ENCODE measurements at regions not wholly inside any gene's neighbourhood (a gene's known extent, or its start where the extent isn't known, plus 50 kb on each side); places are given as distances from the start of the nearest gene placed in this dataset.

- no peaks in the 10 kb centered on the region for H3K4me1 ChIP-seq (ENCODE audit: control insufficient read depth in 1 of 2, insufficient read depth in 2 of 2, low read length in 2 of 2)
- H3K36me3 Mint-ChIP-seq = no peaks in the 10 kb centered on the region
- no peak overlapping the region for H3K4me3 Mint-ChIP-seq
- intact Hi-C loops (cut with micrococcal nuclease) = no loop called here
- H3K4me1 Mint-ChIP-seq = no peaks in the 10 kb centered on the region
- H3K36me3 ChIP-seq (replicated peaks in 1 of 2; ENCODE audit: control insufficient read depth in 1 of 2, insufficient read depth in 2 of 2, low read length in 2 of 2) = no peaks in the 10 kb centered on the region
- no peak for DNase-seq
- peaks cover 2 to 20% (median 11%) of the 10 kb centered on the region in 7 donors for H3K9me3 Mint-ChIP-seq
- peaks cover 3 to 6% of the 10 kb centered on the region in 2 donors for H3K9me3 ChIP-seq (replicated peaks in 1 of 2; ENCODE audit: control insufficient read depth in 1 of 2, insufficient read depth in 1 of 2, low read length in 2 of 2)
- no peaks in the 10 kb centered on the region for H4K20me1 ChIP-seq (ENCODE audit: insufficient read depth, low read length)
- no peak overlapping the region for H3K27ac Mint-ChIP-seq
- no peak overlapping the region for H2AFZ ChIP-seq (ENCODE audit: insufficient read depth, low read depth, low read length, poor library complexity, severe bottlenecking)
- peaks cover 0 to 4% (median 0%) of the 10 kb centered on the region in 3 donors for H3K27me3 Mint-ChIP-seq (ENCODE audit: low read depth in 3 of 3)
- no peak for TF ChIP-seq CTCF (IDR thresholded peaks at IDR 0.05)
- no peaks in the 10 kb centered on the region for H3K27me3 ChIP-seq (ENCODE audit: control insufficient read depth in 2 of 2, insufficient read depth in 2 of 2, low read length in 2 of 2)
- no peak overlapping the region for H3K27ac ChIP-seq (ENCODE audit: low read depth in 1 of 2, low read length in 2 of 2)
- H3K4me2 ChIP-seq (replicated peaks; ENCODE audit: extremely low read depth, low read length, poor library complexity, severe bottlenecking) = no peak overlapping the region
- H3K79me2 ChIP-seq (ENCODE audit: insufficient read depth, low read length) = no peaks in the 10 kb centered on the region
- WGBS (ENCODE audit: insufficient coverage) = no CpG with 5 or more reads among the region's 2 CpGs
- H3K4me3 ChIP-seq (replicated peaks in 1 of 3; ENCODE audit: low read depth in 2 of 3, low read length in 3 of 3) = no peak overlapping the region
- H3K9ac ChIP-seq (ENCODE audit: insufficient read depth, low read length, poor library complexity, severe bottlenecking) = no peak overlapping the region
These were observed 232.3 kb upstream of the MEIS1 start for GRCh38 chr2:66202586-66202985.

GRCh38 chr2:66201242-66201641 lies 233.7 kb upstream of the MEIS1 start:
- 77% methylated on average over 2 of the region's 2 CpGs for WGBS (ENCODE audit: insufficient coverage)
- peaks cover 0 to 13% (median 7%) of the 10 kb centered on the region in 7 donors for H3K9me3 Mint-ChIP-seq
- no peak overlapping the region for H3K4me3 Mint-ChIP-seq

More at GRCh38 chr2:66201242-66201641, 233.7 kb upstream of the MEIS1 start:
- Histone ChIP-seq H3K36me3 (replicated peaks in 1 of 2; ENCODE audit: control insufficient read depth in 1 of 2, insufficient read depth in 2 of 2, low read length in 2 of 2) (no peaks in the 10 kb centered on the region), H2AFZ (ENCODE audit: insufficient read depth, low read depth, low read length, poor library complexity, severe bottlenecking) (no peak overlapping the region), H3K9ac (ENCODE audit: insufficient read depth, low read length, poor library complexity, severe bottlenecking) (no peak overlapping the region), H3K79me2 (ENCODE audit: insufficient read depth, low read length) (no peaks in the 10 kb centered on the region), H3K4me2 (replicated peaks; ENCODE audit: extremely low read depth, low read length, poor library complexity, severe bottlenecking) (no peak overlapping the region), H3K4me1 (ENCODE audit: control insufficient read depth in 1 of 2, insufficient read depth in 2 of 2, low read length in 2 of 2) (no peaks in the 10 kb centered on the region), H3K9me3 (replicated peaks in 1 of 2; ENCODE audit: control insufficient read depth in 1 of 2, insufficient read depth in 1 of 2, low read length in 2 of 2) (peaks cover 3 to 6% of the 10 kb centered on the region in 2 donors), H3K4me3 (replicated peaks in 1 of 3; ENCODE audit: low read depth in 2 of 3, low read length in 3 of 3) (no peak overlapping the region), H3K27me3 (ENCODE audit: control insufficient read depth in 2 of 2, insufficient read depth in 2 of 2, low read length in 2 of 2) (no peaks in the 10 kb centered on the region), H3K27ac (ENCODE audit: low read depth in 1 of 2, low read length in 2 of 2) (no peak overlapping the region), H4K20me1 (ENCODE audit: insufficient read depth, low read length) (no peaks in the 10 kb centered on the region)
- TF ChIP-seq CTCF (IDR thresholded peaks at IDR 0.05) = no peak
- H3K36me3 Mint-ChIP-seq = no peaks in the 10 kb centered on the region
- DNase-seq = no peak
- intact Hi-C loops (cut with micrococcal nuclease) = no loop called here
- peaks cover 0 to 4% (median 1%) of the 10 kb centered on the region in 3 donors for H3K27me3 Mint-ChIP-seq (ENCODE audit: low read depth in 3 of 3)
- H3K4me1 Mint-ChIP-seq = no peaks in the 10 kb centered on the region
- H3K27ac Mint-ChIP-seq = no peak overlapping the region

Measured in CD14-positive monocyte (primary cell).